ENCODE measurements at regions not wholly inside any gene's neighbourhood (a gene's known extent, or its start where the extent isn't known, plus 50 kb on each side); places are given as distances from the start of the nearest gene placed in this dataset.

GRCh38 chr5:125117566-125117965 is 371.1 kb upstream of the ZNF608 start:
- TF ChIP-seq CTCF (conservative IDR thresholded peaks at IDR 0.05; ENCODE audit: low read length): no peak
- no peak for TF ChIP-seq EZH2phosphoT487 (IDR thresholded peaks at IDR 0.05; ENCODE audit: borderline replicate concordance, low read depth, low read length)
